ENCODE measurements at regions not wholly inside any gene's neighbourhood (a gene's known extent, or its start where the extent isn't known, plus 50 kb on each side); places are given as distances from the start of the nearest gene placed in this dataset.

GRCh38 chr1:56149761-56150160, 429.6 kb downstream of the PLPP3 start:
- TF ChIP-seq POLR2A (IDR thresholded peaks at IDR 0.05; ENCODE audit: low read depth, low read length), result no peak
- TF ChIP-seq TAF1 (IDR thresholded peaks at IDR 0.05; ENCODE audit: low read depth, low read length), result no peak
